ENCODE measurements at regions not wholly inside any gene's neighbourhood (a gene's known extent, or its start where the extent isn't known, plus 50 kb on each side); places are given as distances from the start of the nearest gene placed in this dataset.
A peak's percentile ranks its signal among the peaks of the same experiment; 100 is the strongest.

DNA sequence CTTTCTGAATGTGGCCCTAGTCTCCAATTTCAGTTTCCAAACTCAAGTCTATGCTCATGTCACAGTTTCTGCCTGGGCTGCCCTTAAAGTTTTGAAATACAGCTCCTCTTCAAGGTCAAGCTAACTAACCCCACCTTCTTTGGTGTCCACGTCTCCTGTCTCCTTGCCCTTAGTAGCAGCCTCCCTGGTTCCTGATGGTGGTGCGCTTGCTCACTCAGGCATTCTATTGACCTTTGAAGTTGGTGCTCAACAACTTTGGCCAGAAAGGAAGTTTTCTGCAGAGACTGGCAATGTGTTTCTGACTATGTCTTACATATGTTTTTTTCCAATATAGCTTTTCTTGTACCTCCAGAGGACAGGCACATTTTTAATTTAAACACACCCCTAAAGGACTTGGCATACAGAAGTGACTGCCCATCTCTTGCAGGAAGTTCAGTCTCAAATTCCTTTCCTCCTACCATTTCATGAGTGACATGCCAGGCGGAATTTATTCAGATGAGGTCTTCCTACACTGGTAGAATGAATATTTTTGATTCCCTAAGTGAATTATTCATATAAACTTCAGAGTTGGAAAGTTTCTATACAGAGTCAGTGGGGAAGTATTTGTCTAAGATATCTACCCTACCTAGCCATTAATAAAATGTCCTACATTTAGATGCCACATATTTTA, 364.3 kb upstream of the USP24 start:
- Histone ChIP-seq H3K14ac (ENCODE audit: insufficient read depth, low read length) (no peak overlapping the region), H2BK5ac (ENCODE audit: insufficient read length, low read length) (no peak overlapping the region), H3K4ac (ENCODE audit: low read depth, low read length) (no peak overlapping the region), H4K91ac (ENCODE audit: insufficient read length, low read depth, low read length) (no peak overlapping the region), H3K79me2 (ENCODE audit: insufficient read depth, low read length) (no peaks in the 10 kb centered on the region), H2BK20ac (ENCODE audit: low read depth, low read length, poor library complexity, severe bottlenecking) (no peak overlapping the region), H2BK120ac (ENCODE audit: low read depth, low read length, poor library complexity, severe bottlenecking) (no peak overlapping the region), H3T11ph (ENCODE audit: low read length) (no peak overlapping the region), H2AK5ac (ENCODE audit: insufficient read length, low read length) (no peak overlapping the region), H3K18ac (ENCODE audit: insufficient read length, low read depth, low read length) (no peak overlapping the region), H3K79me1 (ENCODE audit: insufficient read depth, low read depth, low read length, poor library complexity, severe bottlenecking) (no peaks in the 10 kb centered on the region), H4K5ac (ENCODE audit: insufficient read length, low read depth, low read length) (no peak overlapping the region), H3K4me1 (ENCODE audit: insufficient read depth, low read length) (no peaks in the 10 kb centered on the region), H3K56ac (ENCODE audit: insufficient read length, low read depth, low read length) (no peak overlapping the region), H3K27me3 (ENCODE audit: insufficient read depth, low read length) (no peaks in the 10 kb centered on the region), H4K20me1 (ENCODE audit: control insufficient read depth, insufficient read depth, insufficient read length) (no peaks in the 10 kb centered on the region), H3K9me3 (ENCODE audit: control insufficient read depth, low read depth, low read length) (no peaks in the 10 kb centered on the region), H2BK15ac (ENCODE audit: low read depth, low read length) (no peak overlapping the region), H3K9ac (ENCODE audit: extremely low read depth, insufficient read length, low read length) (no peak overlapping the region), H2AFZ (ENCODE audit: low read length) (no peak overlapping the region), H3K4me2 (ENCODE audit: insufficient read depth, insufficient read length, low read length) (no peak overlapping the region), H3K27ac (ENCODE audit: insufficient read length, low read depth, low read length) (no peak overlapping the region), H3K23me2 (ENCODE audit: insufficient read length, low read depth, low read length, poor library complexity, severe bottlenecking) (no peaks in the 10 kb centered on the region), H3K23ac (ENCODE audit: insufficient read length, low read depth, low read length) (no peak overlapping the region), H2BK12ac (ENCODE audit: insufficient read length, low read depth, low read length) (peak overlapping the region; percentile 24), H4K8ac (replicated peaks; ENCODE audit: insufficient read length, low read depth, low read length) (no peak overlapping the region)
- H3K27me3 Mint-ChIP-seq (ENCODE audit: low read depth) = no peaks in the 10 kb centered on the region
- H3K4me3 Mint-ChIP-seq = no peak overlapping the region
- H3K36me3 Mint-ChIP-seq (ENCODE audit: insufficient read depth in 1 of 3, low read depth in 3 of 3) = no peaks in the 10 kb centered on the region; a peak in 1 of 7 replicates
- H3K9me3 Mint-ChIP-seq = no peaks in the 10 kb centered on the region; a peak in 1 of 5 replicates
- no peak for DNase-seq
- peaks cover 14 to 15% of the 10 kb centered on the region in 2 experiments for H3K4me1 Mint-ChIP-seq
- H3K27ac Mint-ChIP-seq = 0 out of 7 replicates have a peak overlapping the region, but pooled peaks of 1 of the 3 experiments have one; percentile 12
- no peak for TF ChIP-seq CTCF (conservative IDR thresholded peaks at IDR 0.05)
- no CpG with 5 or more reads among the region's 3 CpGs for WGBS (ENCODE audit: extremely low coverage, insufficient read length, low lambda C conversion rate)

All from H9 (cell line).